Retinal pigment epithelial cell (primary cell): ENCODE measurements at regions not wholly inside any gene's neighbourhood (a gene's known extent, or its start where the extent isn't known, plus 50 kb on each side); places are given as distances from the start of the nearest gene placed in this dataset.

Experiments
- DNase-seq: peaks from one replicate; pipeline ENCODE4 v3.0.0-alpha.2; 2010; ENCODE audit warnings: low read depth
- H3K4me3 ChIP-seq: 2 replicates; pipeline ENCODE4 v1.5.1; 2011; ENCODE audit warnings: mild to moderate bottlenecking, low read length, control low read depth, moderate library complexity
- TF ChIP-seq, protein P1 (sequence below): conservative IDR thresholded peaks from 2 replicates; pipeline ENCODE4 v1.5.1; 2011; ENCODE audit warnings: low read depth, low read length, control low read depth, inconsistent platforms

- DNase-seq, result no peak
- TF ChIP-seq, protein P1, sequence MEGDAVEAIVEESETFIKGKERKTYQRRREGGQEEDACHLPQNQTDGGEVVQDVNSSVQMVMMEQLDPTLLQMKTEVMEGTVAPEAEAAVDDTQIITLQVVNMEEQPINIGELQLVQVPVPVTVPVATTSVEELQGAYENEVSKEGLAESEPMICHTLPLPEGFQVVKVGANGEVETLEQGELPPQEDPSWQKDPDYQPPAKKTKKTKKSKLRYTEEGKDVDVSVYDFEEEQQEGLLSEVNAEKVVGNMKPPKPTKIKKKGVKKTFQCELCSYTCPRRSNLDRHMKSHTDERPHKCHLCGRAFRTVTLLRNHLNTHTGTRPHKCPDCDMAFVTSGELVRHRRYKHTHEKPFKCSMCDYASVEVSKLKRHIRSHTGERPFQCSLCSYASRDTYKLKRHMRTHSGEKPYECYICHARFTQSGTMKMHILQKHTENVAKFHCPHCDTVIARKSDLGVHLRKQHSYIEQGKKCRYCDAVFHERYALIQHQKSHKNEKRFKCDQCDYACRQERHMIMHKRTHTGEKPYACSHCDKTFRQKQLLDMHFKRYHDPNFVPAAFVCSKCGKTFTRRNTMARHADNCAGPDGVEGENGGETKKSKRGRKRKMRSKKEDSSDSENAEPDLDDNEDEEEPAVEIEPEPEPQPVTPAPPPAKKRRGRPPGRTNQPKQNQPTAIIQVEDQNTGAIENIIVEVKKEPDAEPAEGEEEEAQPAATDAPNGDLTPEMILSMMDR, result no peak
- no peak overlapping the region for H3K4me3 ChIP-seq
Measured at GRCh38 chr5:13464532-13465193, 479.8 kb downstream of the DNAH5 start.

- no peak overlapping the region for H3K4me3 ChIP-seq
- TF ChIP-seq, protein P1, result no peak
- no peak for DNase-seq
Measured at GRCh38 chr5:13460587-13460986, 483.9 kb downstream of the DNAH5 start.

- H3K4me3 ChIP-seq, result no peak overlapping the region
- TF ChIP-seq, protein P1, result no peak
- no peak for DNase-seq
Measured at GRCh38 chr5:13454050-13454449, 490.4 kb downstream of the DNAH5 start.

DNA sequence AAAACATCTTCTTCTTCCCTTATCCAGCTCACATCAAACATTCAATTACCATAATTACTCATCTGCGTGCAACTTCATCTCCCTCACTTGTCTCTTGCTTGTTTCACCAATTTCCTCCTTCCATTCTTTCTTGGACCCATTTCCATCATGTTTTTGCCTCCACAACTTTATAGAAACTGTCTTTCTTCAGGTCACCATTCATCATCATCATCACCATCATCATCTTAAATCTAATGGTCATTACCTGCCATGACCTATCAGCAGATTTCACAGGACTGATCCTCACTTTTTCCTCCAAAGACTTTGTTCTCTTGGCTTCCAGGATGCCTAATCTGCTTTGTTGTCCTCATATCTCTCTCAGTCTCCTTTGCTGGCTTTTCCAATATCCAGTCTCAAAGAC, 495.6 kb downstream of the DNAH5 start:
- TF ChIP-seq, protein P1, result no peak
- no peak for DNase-seq
- no peak overlapping the region for H3K4me3 ChIP-seq

DNA sequence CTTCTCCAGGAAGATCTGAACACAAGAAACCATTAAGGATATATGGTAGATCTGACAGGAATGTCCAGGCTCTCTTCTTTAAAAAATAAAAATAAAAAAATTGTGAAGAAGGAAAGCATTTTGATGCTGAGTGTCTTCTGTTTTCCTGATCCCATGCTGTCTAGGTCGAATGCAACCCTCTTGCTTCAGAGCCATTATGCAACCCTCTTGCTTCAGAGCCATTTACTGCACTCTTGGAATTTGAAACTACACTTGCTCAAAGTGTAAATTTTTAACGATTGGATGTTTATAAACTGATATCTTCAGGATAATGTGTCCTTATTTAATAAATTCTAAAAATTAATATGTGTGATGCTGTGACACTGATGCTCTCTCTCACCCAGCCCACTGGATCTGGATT, 505.1 kb downstream of the DNAH5 start:
- no peak overlapping the region for H3K4me3 ChIP-seq
- DNase-seq, result no peak
- TF ChIP-seq, protein P1, result no peak

DNA sequence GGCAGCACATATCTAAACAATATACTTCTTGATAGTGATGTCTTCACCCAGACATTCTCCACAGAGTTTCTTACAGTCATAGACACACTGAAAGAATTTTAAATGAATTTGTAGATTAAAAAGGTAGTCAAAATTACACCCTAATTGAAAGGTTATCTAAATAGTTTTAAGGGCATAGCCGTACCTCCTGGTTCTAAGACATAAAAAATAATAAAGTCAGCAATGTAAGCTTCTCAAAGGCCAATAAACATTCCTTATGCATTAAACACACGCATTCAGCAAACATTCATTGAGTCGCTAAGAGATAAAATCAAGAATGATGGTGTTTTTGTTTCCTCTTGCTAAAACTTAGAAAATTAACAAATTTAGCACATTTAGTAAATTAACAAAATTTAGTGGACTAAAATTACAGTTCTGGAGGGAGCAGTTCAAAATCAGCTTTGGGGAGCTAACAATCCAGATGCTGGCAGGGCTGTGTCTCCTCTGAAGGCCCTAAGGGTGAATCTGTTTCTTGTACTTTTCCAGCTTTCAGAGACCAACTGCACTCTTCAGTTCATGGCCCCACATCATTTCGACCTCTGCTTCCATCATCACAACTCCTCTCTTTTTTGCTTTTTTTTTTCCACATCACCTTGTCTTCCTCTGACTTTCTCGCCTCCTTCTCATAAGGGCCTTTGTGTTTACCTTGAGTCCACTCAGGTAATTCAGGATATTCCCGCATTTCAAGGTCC, 516.5 kb downstream of the DNAH5 start:
- TF ChIP-seq, protein P1, result no peak
- H3K4me3 ChIP-seq, result no peak overlapping the region
- no peak for DNase-seq
